IMR-90 (cell line): ENCODE measurements at regions not wholly inside any gene's neighbourhood (a gene's known extent, or its start where the extent isn't known, plus 50 kb on each side); places are given as distances from the start of the nearest gene placed in this dataset.

ENCODE experiments used
- CEBPB ChIP-seq: IDR thresholded peaks from 2 replicates; pipeline ENCODE4 v1.6.1; 2012; ENCODE audit warnings: low read depth, low read length, improper control_type of control experiment
- CTCF ChIP-seq: conservative IDR thresholded peaks from 2 replicates; pipeline ENCODE4 v1.5.1; 2012; ENCODE audit warnings: mild to moderate bottlenecking, low read depth, low read length, improper control_type of control experiment
- ELK1 ChIP-seq: fragments of 150-350 bp; IDR thresholded peaks from 2 replicates; pipeline ENCODE4 v1.6.1; 2016; ENCODE audit warnings: low read depth, mild to moderate bottlenecking, low read length, moderate library complexity, borderline replicate concordance
- RFX5 ChIP-seq: IDR thresholded peaks from 2 replicates; pipeline ENCODE4 v1.8.0; 2012; ENCODE audit warnings: low read depth, mild to moderate bottlenecking, low read length, moderate library complexity

GRCh38 chr2:186064507-186064906, 325.9 kb downstream of the FSIP2 start:
- TF ChIP-seq CEBPB (no peak), CTCF (no peak), RFX5 (no peak), ELK1 (no peak)
